ENCODE measurements at regions not wholly inside any gene's neighbourhood (a gene's known extent, or its start where the extent isn't known, plus 50 kb on each side); places are given as distances from the start of the nearest gene placed in this dataset.

DNA sequence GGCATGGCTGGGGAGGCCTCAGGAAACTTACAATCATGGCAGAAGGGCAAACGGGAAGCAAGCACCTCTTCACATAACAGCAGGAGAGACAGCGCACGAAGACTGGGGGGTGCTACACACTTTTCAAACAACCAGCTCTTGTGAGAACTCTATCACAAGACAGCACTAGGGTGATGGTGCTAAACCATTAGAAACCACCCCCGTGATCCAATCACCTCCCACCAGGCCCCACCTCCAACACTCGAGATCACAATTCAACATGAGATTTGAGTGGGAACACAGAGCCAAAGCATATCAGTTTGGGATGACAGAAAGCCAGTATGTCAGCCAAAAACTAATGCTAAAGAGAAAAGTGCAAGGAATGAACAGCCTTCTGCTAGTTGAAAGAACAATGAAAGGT is 309.8 kb upstream of the CCDC54 start:
- no peaks in the 10 kb centered on the region for H3K9me3 Mint-ChIP-seq
- peak overlapping the region in 2 of 3 experiments; percentile 7 to 11 for H3K27ac Mint-ChIP-seq
- peaks cover 38% of the 10 kb centered on the region for H3K4me1 Mint-ChIP-seq
- H3K27me3 Mint-ChIP-seq (ENCODE audit: low read depth), result no peaks in the 10 kb centered on the region
- no peak for TF ChIP-seq CTCF (IDR thresholded peaks at IDR 0.05; ENCODE audit: unreplicated experiment in 3 of 3)
- no peaks in the 10 kb centered on the region for H3K36me3 Mint-ChIP-seq (ENCODE audit: low read depth)
- no peak overlapping the region for H3K4me3 Mint-ChIP-seq

DNA sequence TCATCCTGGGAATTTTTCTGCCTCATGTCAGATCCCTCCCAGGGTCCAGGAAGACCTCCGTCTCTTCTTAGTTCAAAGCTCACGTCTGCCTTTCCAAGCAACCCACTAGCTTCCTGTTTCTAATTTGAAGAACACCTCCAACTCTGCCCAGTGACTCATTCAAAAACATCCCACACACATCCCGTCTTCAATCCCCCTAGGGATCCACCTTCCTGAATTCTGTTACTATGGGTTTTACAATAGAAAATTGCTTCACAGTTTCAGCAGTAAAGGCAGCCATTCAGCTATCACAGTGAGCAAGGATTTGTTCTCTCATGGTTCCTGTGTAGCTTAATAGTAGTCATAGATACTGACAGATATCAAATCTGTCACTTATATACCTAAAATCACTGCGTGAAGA is 308.3 kb upstream of the CCDC54 start:
- Mint-ChIP-seq H3K4me3 (no peak overlapping the region), H3K36me3 (ENCODE audit: low read depth) (no peaks in the 10 kb centered on the region), H3K27me3 (ENCODE audit: low read depth) (no peaks in the 10 kb centered on the region), H3K27ac (peak overlapping the region; percentile 32 to 73 (median 54)), H3K4me1 (peaks cover 22% of the 10 kb centered on the region), H3K9me3 (no peaks in the 10 kb centered on the region)
- no peak for TF ChIP-seq CTCF (IDR thresholded peaks at IDR 0.05; ENCODE audit: unreplicated experiment in 3 of 3)

DNA sequence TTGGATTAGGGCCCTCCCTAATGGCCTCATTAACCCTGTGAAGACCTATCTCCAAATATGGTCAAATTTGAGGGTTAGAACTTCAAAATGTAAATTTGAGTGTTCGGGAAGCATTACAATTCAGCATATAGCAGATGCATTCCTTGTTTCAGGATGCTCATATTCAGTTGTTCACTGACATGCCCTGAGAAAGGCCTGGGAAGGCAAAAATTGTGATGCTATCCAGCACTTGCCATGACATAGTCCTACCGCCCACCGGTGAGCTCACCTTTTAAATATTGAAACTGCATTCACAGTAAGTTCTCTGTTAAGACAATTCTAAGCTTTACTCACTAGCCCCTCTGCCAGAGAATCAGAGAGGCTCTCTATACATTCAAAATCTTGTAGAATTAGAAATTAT is 300.3 kb upstream of the CCDC54 start:
- Mint-ChIP-seq H3K27me3 (ENCODE audit: low read depth) (no peaks in the 10 kb centered on the region), H3K27ac (peak overlapping the region in 1 of 3 experiments; percentile 2), H3K36me3 (ENCODE audit: low read depth) (no peaks in the 10 kb centered on the region), H3K4me3 (no peak overlapping the region), H3K9me3 (no peaks in the 10 kb centered on the region), H3K4me1 (no peaks in the 10 kb centered on the region)
- TF ChIP-seq CTCF (IDR thresholded peaks at IDR 0.05; ENCODE audit: unreplicated experiment in 3 of 3), result no peak

DNA sequence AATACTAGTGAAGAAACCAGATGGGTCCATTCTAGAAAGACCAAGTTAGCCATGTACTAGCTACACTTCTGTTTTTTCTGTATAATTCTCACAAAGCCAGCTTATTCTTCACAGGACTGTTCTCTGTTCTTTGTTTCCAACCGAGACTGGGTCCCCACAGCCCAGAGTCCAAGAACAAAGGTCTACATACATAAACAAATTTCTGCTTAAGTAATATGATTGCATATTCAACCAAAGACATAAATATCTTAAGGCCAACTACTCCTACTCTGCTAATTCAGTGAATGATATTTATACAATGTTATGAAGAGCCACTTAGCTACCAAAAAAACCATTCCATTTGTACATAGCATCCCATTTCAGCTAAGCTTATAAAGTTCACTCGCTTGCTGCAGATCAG is 299.8 kb upstream of the CCDC54 start:
- Mint-ChIP-seq H3K36me3 (ENCODE audit: low read depth) (no peaks in the 10 kb centered on the region), H3K27me3 (ENCODE audit: low read depth) (no peaks in the 10 kb centered on the region), H3K9me3 (no peaks in the 10 kb centered on the region), H3K27ac (peak overlapping the region in 1 of 3 experiments; percentile 2), H3K4me1 (no peaks in the 10 kb centered on the region), H3K4me3 (no peak overlapping the region)
- TF ChIP-seq CTCF (IDR thresholded peaks at IDR 0.05; ENCODE audit: unreplicated experiment in 3 of 3), result no peak

DNA sequence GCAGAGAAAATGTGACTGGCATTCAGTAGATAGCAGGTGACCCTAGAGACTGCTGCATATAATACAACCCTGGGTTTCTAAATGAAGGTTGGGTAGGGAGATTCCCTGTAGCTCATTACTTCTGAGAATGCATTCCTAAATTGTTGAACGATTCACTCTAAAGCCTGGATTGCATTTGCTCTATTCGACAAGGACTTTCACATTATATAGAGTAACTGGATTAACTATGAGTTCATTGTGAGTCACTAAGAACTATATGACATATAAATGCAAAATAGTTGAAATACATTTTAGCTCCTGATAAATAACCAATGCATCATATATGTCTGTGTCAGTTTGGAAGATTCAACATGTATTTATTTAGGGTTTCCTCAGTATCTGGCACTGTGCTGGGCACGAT is 294.7 kb upstream of the CCDC54 start:
- H3K36me3 Mint-ChIP-seq (ENCODE audit: low read depth), result no peaks in the 10 kb centered on the region
- no peak for TF ChIP-seq CTCF (IDR thresholded peaks at IDR 0.05; ENCODE audit: unreplicated experiment in 3 of 3)

DNA sequence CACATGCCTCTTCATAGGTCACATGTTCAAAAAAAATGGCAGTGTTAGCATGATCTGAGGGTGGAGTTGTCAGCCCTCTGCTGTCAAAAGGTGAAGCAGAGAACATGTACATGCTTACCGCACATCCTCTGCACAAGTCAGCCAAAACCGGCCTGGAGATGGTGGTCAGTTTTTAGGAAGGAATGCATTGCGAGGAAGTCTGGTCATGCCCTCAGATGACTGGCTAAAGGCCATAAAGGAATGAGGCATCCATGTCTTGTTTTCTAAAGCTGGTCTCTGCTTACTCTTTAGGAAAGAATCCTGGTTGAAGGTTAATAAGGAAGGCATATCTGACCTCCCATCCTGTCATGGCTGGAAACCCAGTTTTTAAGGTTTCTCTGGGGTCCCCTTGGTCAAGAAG is 292.0 kb upstream of the CCDC54 start:
- Mint-ChIP-seq H3K27ac (no peak overlapping the region), H3K9me3 (peaks cover 3% of the 10 kb centered on the region), H3K36me3 (ENCODE audit: low read depth) (no peaks in the 10 kb centered on the region), H3K27me3 (ENCODE audit: low read depth) (no peaks in the 10 kb centered on the region), H3K4me3 (no peak overlapping the region), H3K4me1 (no peaks in the 10 kb centered on the region)
- no peak for TF ChIP-seq CTCF (IDR thresholded peaks at IDR 0.05; ENCODE audit: unreplicated experiment in 3 of 3)

More for the DNA sequence above, 294.7 kb upstream of the CCDC54 start:
- no peaks in the 10 kb centered on the region for H3K9me3 Mint-ChIP-seq
- H3K27me3 Mint-ChIP-seq (ENCODE audit: low read depth), result no peaks in the 10 kb centered on the region
- H3K4me3 Mint-ChIP-seq, result no peak overlapping the region
- no peak overlapping the region for H3K27ac Mint-ChIP-seq
- no peaks in the 10 kb centered on the region for H3K4me1 Mint-ChIP-seq
